BE2C (cell line): ENCODE measurements at regions not wholly inside any gene's neighbourhood (a gene's known extent, or its start where the extent isn't known, plus 50 kb on each side); places are given as distances from the start of the nearest gene placed in this dataset.

Source experiments
- DNase-seq: peaks from one replicate; pipeline ENCODE4 v3.0.0-alpha.2; 2020
- H3K27me3 ChIP-seq: fragments of 250-450 bp; sonication (Bioruptor Pico); 2 replicates; pipeline ENCODE4 v1.5.1; 2020; ENCODE audit warnings: mild to moderate bottlenecking
- H3K36me3 ChIP-seq: fragments of 250-450 bp; sonication (Bioruptor Pico); 2 replicates; pipeline ENCODE4 v1.5.1; 2020; ENCODE audit warnings: mild to moderate bottlenecking
- H3K4me1 ChIP-seq: fragments of 250-450 bp; sonication (Bioruptor Pico); 2 replicates; pipeline ENCODE4 v1.5.1; 2020
- H3K4me3 ChIP-seq: 2 replicates; pipeline ENCODE4 v1.5.1; 2011; ENCODE audit warnings: low read depth, low read length
- H3K9me3 ChIP-seq: fragments of 250-450 bp; sonication (Bioruptor Pico); 2 replicates; pipeline ENCODE4 v1.5.1; 2020
- TF ChIP-seq, protein P1 (sequence below): IDR thresholded peaks from 2 replicates; pipeline ENCODE4 v1.5.1; 2012; ENCODE audit warnings: mild to moderate bottlenecking, low read depth, low read length

DNA sequence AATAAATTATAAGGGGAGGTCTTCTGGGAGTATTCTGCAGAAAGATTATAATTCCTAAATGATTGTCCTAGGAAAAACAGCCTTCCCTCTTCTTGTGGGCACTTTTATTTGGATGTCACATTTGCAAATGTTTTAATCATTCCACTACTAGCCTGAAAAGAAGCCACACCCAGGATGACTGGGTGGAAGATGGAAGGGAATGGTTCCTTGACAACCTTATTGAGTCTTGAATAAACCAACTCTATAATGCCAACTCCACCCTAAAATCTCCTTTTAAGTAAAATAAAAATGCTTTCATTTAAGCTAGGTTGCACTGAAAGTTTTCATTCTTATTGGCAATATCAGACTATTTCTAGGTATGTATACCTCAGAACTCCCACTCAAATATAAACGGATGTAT lies 494.6 kb downstream of the RFC3 start:
- TF ChIP-seq, protein P1, sequence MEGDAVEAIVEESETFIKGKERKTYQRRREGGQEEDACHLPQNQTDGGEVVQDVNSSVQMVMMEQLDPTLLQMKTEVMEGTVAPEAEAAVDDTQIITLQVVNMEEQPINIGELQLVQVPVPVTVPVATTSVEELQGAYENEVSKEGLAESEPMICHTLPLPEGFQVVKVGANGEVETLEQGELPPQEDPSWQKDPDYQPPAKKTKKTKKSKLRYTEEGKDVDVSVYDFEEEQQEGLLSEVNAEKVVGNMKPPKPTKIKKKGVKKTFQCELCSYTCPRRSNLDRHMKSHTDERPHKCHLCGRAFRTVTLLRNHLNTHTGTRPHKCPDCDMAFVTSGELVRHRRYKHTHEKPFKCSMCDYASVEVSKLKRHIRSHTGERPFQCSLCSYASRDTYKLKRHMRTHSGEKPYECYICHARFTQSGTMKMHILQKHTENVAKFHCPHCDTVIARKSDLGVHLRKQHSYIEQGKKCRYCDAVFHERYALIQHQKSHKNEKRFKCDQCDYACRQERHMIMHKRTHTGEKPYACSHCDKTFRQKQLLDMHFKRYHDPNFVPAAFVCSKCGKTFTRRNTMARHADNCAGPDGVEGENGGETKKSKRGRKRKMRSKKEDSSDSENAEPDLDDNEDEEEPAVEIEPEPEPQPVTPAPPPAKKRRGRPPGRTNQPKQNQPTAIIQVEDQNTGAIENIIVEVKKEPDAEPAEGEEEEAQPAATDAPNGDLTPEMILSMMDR: no peak
- H3K27me3 ChIP-seq: no peaks in the 10 kb centered on the region
- no peaks in the 10 kb centered on the region for H3K36me3 ChIP-seq
- peaks cover 11% of the 10 kb centered on the region; the same call in 1 of the 2 replicates for H3K4me1 ChIP-seq
- no peak overlapping the region for H3K4me3 ChIP-seq
- no peak for DNase-seq
- no peaks in the 10 kb centered on the region; the same call in 1 of the 2 replicates for H3K9me3 ChIP-seq

DNA sequence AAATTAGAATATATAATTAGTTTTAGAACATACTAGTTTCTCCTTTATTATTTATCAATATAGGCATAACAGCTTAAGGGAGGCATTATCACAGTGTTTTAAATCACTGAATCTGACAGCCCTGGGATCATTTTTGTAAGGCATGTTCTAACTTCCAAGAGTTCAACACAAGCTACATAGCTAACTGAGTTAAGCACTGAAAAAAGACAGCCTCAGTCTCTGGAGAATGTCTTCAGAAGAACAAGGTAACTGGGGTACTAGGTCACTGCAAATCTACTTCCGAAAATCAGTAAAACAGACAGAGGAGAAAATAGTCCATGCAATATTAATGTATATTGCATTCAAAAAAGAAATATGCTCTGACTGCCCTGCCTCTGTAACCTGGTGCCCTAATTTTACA lies 502.1 kb downstream of the RFC3 start:
- Histone ChIP-seq H3K9me3 (no peaks in the 10 kb centered on the region), H3K4me3 (no peak overlapping the region), H3K36me3 (no peaks in the 10 kb centered on the region), H3K27me3 (no peaks in the 10 kb centered on the region), H3K4me1 (no peaks in the 10 kb centered on the region)
- TF ChIP-seq, protein P1: no peak
- no peak for DNase-seq

GRCh38 chr13:34322014-34322742 lies 504.2 kb downstream of the RFC3 start:
- no peaks in the 10 kb centered on the region for H3K27me3 ChIP-seq
- no peaks in the 10 kb centered on the region for H3K36me3 ChIP-seq
- no peak for DNase-seq
- H3K4me3 ChIP-seq: no peak overlapping the region
- H3K4me1 ChIP-seq: no peaks in the 10 kb centered on the region
- TF ChIP-seq, protein P1: no peak
- no peaks in the 10 kb centered on the region for H3K9me3 ChIP-seq

DNA sequence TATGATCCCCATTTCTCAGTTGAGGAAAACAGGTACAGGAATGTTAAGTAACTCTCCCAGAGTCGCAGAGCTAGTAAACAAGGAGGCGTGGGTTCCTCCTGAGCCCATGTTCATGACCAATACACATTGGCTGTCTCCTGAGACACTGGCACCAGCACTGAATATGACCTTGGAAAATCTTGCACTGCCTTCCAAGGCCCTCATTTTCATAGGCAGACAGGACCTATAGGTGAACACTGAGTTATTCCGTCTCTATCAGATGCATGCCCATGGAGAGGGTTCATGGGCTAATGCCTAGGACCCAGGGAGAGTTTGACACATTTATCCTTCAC lies 504.8 kb downstream of the RFC3 start:
- Histone ChIP-seq H3K36me3 (no peaks in the 10 kb centered on the region), H3K9me3 (no peaks in the 10 kb centered on the region), H3K4me3 (no peak overlapping the region), H3K4me1 (no peaks in the 10 kb centered on the region), H3K27me3 (no peaks in the 10 kb centered on the region)
- DNase-seq: no peak
- TF ChIP-seq, protein P1: no peak

- no peaks in the 10 kb centered on the region for H3K4me1 ChIP-seq
- no peaks in the 10 kb centered on the region for H3K27me3 ChIP-seq
- H3K9me3 ChIP-seq: no peaks in the 10 kb centered on the region
- H3K4me3 ChIP-seq: no peak overlapping the region
- DNase-seq: no peak
- H3K36me3 ChIP-seq: no peaks in the 10 kb centered on the region
- TF ChIP-seq, protein P1: no peak
Observed at GRCh38 chr13:34335014-34336007, 517.4 kb downstream of the RFC3 start.
